Esophagus muscularis mucosa (tissue), 4 donors: ENCODE measurements at regions not wholly inside any gene's neighbourhood (a gene's known extent, or its start where the extent isn't known, plus 50 kb on each side); places are given as distances from the start of the nearest gene placed in this dataset.
"Not testable (repeated sequence)": the region's sequence is repeated elsewhere in the genome, so short reads cannot be mapped to it uniquely, and the experiment has no call there.

Experiments
- DNase-seq: peaks from one replicate; pipeline ENCODE4 v3.0.0-alpha.2; 2017; ENCODE audit errors: extremely low spot score
- H3K27ac ChIP-seq, 4 donors: fragments of 200-600 bp; sonication (generic); replicated peaks in 1 of 4; 1 replicate in 3 of 4; 2 replicates in 1 of 4; pipeline ENCODE4 v1.5.1; 2016 to 2019; ENCODE audit warnings: mild to moderate bottlenecking in 1 of 4
- H3K27me3 ChIP-seq, 4 donors: fragments of 200-600 bp; sonication (generic); one replicate each; pipeline versions ENCODE4 v1.5.1 to v1.6.0; 2016 to 2019
- H3K36me3 ChIP-seq, 4 donors: fragments of 200-600 bp; sonication (generic); one replicate each; pipeline ENCODE4 v1.5.1; 2016 to 2019
- H3K4me1 ChIP-seq, 4 donors: fragments of 200-600 bp; sonication (generic); one replicate each; pipeline ENCODE4 v1.5.1; 2016 to 2019
- H3K4me3 ChIP-seq, 4 donors: fragments of 200-600 bp; sonication (generic); 1 replicate in 2 of 4; 2 replicates in 2 of 4; pipeline ENCODE4 v1.5.1; 2016 to 2019; ENCODE audit warnings: mild to moderate bottlenecking in 4 of 4, moderate library complexity in 1 of 4
- H3K9me3 ChIP-seq, 4 donors: fragments of 200-600 bp; sonication (generic); 1 replicate in 3 of 4; 2 replicates in 1 of 4; pipeline ENCODE4 v1.5.1; 2016 to 2019
- EP300 ChIP-seq: sonication (generic); formaldehyde crosslinking; IDR thresholded peaks from one replicate; pipeline ENCODE4 v1.6.1; 2017; ENCODE audit warnings: antibody characterized with exemption
- POLR2A ChIP-seq: fragments of 450-650 bp; IDR thresholded peaks from one replicate; pipeline ENCODE4 v1.6.1; 2017; ENCODE audit warnings: antibody characterized with exemption, moderate library complexity, mild to moderate bottlenecking, low read depth
- POLR2AphosphoS5 ChIP-seq, 2 donors: sonication (generic); formaldehyde crosslinking; IDR thresholded peaks; one replicate each; pipeline ENCODE4 v1.6.1; 2017; ENCODE audit warnings: antibody characterized with exemption in 2 of 2
- WGBS: methylation state at CpG from one replicate; pipeline ENCODE4 v1.1.5; 2018; 5-methylcytosine and 5-hydroxymethylcytosine counted together
- intact Hi-C: fragments of 100-400 bp; cut with DNase I; formaldehyde crosslinking; loops from one replicate; pipeline ENCODE4 v1.15.1; 2023
- TF ChIP-seq, protein P1 (sequence below), 3 experiments: fragments of 200-600 bp in 2 of 3; fragments of 450-650 bp in 1 of 3; sonication (generic) in 2 of 3; IDR thresholded peaks; one replicate each; pipeline ENCODE4 v1.5.1; 2017 to 2019; ENCODE audit warnings: antibody characterized with exemption in 3 of 3, mild to moderate bottlenecking in 2 of 3, moderate library complexity in 1 of 3

DNA sequence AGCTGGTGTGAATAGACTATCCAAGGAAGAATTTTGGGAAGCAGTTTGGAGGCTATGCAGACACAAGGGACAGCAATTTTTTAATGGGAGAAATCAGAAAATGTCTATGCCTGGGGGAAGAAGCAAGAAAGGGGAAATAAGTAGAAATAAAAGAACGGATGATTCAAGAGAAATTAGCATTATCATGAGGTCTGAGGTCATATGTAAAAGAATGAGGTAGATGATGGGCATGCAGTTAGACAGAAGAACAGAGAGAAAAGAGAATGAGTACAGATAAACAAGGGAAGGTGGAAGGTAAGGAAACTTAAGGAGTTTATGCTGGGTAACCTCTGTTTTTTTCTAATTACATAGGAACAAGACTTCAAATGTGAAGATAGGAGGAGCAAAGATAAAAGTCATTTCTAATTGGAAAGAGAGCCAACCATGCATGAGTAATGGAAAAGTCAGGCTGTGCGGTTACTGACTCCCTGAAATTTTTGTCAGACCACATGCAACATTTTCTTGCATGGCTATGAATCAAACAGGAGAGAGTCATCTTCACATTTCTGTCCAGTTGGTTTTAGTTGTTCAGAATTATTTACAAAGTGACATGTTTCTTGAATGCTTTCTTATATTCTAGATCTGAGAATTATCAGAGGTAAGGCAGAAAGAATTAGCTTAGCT is 101.0 kb upstream of the PIK3R1 start:
- Histone ChIP-seq H3K4me1 (no peaks in the 10 kb centered on the region), H3K9me3 (no peaks in the 10 kb centered on the region), H3K36me3 (no peaks in the 10 kb centered on the region), H3K27ac (no peak overlapping the region), H3K4me3 (no peak overlapping the region), H3K27me3 (no peaks in the 10 kb centered on the region)
- WGBS = 66% methylated on average over 2 of the region's 2 CpGs
- no peak for DNase-seq
- intact Hi-C loops = no loop called here
- TF ChIP-seq, protein P1, sequence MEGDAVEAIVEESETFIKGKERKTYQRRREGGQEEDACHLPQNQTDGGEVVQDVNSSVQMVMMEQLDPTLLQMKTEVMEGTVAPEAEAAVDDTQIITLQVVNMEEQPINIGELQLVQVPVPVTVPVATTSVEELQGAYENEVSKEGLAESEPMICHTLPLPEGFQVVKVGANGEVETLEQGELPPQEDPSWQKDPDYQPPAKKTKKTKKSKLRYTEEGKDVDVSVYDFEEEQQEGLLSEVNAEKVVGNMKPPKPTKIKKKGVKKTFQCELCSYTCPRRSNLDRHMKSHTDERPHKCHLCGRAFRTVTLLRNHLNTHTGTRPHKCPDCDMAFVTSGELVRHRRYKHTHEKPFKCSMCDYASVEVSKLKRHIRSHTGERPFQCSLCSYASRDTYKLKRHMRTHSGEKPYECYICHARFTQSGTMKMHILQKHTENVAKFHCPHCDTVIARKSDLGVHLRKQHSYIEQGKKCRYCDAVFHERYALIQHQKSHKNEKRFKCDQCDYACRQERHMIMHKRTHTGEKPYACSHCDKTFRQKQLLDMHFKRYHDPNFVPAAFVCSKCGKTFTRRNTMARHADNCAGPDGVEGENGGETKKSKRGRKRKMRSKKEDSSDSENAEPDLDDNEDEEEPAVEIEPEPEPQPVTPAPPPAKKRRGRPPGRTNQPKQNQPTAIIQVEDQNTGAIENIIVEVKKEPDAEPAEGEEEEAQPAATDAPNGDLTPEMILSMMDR (IDR thresholded peaks at IDR 0.05) = no peak
- TF ChIP-seq POLR2AphosphoS5 (IDR thresholded peaks at IDR 0.05) (no peak), POLR2A (no peak), EP300 (no peak)

DNA sequence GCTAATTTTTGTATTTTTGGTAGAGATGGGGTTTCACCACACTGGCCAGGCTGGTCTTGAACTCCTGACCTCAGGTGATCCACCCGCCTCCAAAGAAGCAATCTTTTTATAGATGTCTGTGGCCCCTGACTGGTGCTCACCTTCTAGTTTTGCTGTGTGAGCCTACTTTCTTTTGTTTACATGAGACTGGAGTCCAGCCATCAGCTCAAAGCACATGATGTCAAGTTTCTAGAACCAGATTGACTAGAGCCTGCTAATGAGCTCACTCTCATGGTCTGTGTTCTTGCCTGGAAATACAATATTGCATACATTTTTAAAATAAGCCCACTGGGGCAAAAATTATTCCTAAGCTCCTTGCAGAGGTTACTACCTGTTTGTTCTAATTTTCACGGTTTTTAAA is 102.9 kb upstream of the PIK3R1 start:
- no peaks in the 10 kb centered on the region for H3K27me3 ChIP-seq
- H3K9me3 ChIP-seq = no peaks in the 10 kb centered on the region
- TF ChIP-seq POLR2A = no peak
- TF ChIP-seq EP300 = no peak
- no peak for TF ChIP-seq POLR2AphosphoS5 (IDR thresholded peaks at IDR 0.05)
- TF ChIP-seq, protein P1 (IDR thresholded peaks at IDR 0.05) = no peak
- no peaks in the 10 kb centered on the region for H3K36me3 ChIP-seq
- DNase-seq = no peak
- H3K27ac ChIP-seq = no peak overlapping the region
- no peaks in the 10 kb centered on the region for H3K4me1 ChIP-seq
- WGBS = 98% methylated on average over 2 of the region's 2 CpGs
- intact Hi-C loops = no loop called here
- no peak overlapping the region for H3K4me3 ChIP-seq

DNA sequence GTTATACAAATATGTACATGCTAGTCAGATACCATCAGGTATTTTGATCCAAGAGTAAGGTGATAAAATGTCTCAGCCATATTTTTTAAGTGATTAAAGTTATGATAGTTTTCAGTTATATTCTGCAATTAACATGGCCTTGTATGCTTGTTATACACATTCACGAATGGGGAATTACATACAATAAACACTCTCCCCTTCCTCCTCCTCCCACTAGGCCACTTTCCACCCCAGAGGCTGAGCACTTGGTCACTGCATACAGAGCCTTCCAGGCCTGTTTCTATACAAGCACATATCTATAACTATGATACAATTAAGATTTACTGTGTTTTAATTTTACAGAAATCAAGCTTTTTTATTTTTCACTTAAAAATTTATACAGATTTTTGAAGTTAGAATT is 104.7 kb upstream of the PIK3R1 start:
- H3K4me1 ChIP-seq = no peaks in the 10 kb centered on the region
- H3K27ac ChIP-seq = no peak overlapping the region
- DNase-seq = no peak
- intact Hi-C loops = no loop called here
- no peak for TF ChIP-seq EP300
- no peak for TF ChIP-seq POLR2AphosphoS5 (IDR thresholded peaks at IDR 0.05)
- no peak for TF ChIP-seq POLR2A
- TF ChIP-seq, protein P1 (IDR thresholded peaks at IDR 0.05) = no peak
- 88% methylated on average over 1 of the region's 1 CpG for WGBS
- H3K27me3 ChIP-seq = no peaks in the 10 kb centered on the region
- H3K4me3 ChIP-seq = no peak overlapping the region
- H3K9me3 ChIP-seq = no peaks in the 10 kb centered on the region
- H3K36me3 ChIP-seq = no peaks in the 10 kb centered on the region

DNA sequence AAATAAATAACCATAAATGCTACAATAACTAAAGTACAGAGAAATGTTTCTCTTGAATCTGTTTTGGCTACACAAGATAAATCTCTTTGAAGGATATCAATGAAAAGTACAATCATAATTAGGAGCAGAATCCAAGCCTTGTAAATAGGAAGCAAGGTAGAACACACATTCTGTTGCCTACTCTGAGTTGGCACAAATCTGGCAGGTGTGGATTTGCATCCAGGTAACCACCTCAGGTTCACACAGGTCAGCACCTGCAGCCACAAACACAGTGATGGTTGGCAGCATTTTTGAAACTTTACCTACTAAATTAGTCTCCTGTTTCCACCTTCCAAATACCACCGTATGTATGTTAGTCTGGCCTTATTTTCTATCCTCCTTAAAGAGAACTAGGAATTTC is 105.3 kb upstream of the PIK3R1 start:
- no peaks in the 10 kb centered on the region for H3K9me3 ChIP-seq
- H3K27me3 ChIP-seq = no peaks in the 10 kb centered on the region
- H3K4me3 ChIP-seq = no peak overlapping the region
- intact Hi-C loops = no loop called here
- DNase-seq = no peak
- WGBS = 67% methylated on average over 1 of the region's 1 CpG
- TF ChIP-seq, protein P1 (IDR thresholded peaks at IDR 0.05) = no peak
- no peak for TF ChIP-seq EP300
- H3K36me3 ChIP-seq = no peaks in the 10 kb centered on the region
- no peaks in the 10 kb centered on the region for H3K4me1 ChIP-seq
- no peak overlapping the region for H3K27ac ChIP-seq

GRCh38 chr5:68104217-68104616 is 111.3 kb upstream of the PIK3R1 start:
- H3K36me3 ChIP-seq = not testable (repeated sequence)
- 91% methylated on average over 2 of the region's 2 CpGs for WGBS

DNA sequence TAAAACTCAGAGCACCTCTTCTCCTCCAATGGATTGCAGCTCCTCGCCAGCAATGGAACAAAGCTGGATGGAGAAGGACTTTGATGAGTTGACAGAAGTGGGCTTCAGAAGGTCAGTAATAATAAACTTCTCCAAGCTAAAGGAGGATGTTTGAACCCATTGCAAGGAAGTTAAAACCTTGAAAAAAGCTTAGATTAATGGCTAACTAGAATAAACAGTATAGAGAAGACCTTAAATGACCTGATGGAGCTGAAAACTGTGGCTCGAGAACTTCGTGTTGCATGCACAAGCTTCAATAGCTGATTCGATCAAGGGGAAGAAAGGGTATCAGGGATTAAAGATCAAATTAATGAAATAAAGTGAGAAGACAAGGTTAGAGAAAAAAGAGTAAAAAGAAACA is 112.3 kb upstream of the PIK3R1 start:
- H3K27me3 ChIP-seq, H3K36me3 ChIP-seq, intact Hi-C loops, H3K9me3 ChIP-seq, DNase-seq, H3K27ac ChIP-seq, H3K4me1 ChIP-seq, H3K4me3 ChIP-seq: not testable (repeated sequence)
- WGBS = over 99% methylated on average over 4 of the region's 4 CpGs

More at GRCh38 chr5:68104217-68104616, 111.3 kb upstream of the PIK3R1 start:
- H3K4me3 ChIP-seq, DNase-seq, H3K9me3 ChIP-seq, intact Hi-C loops, H3K27me3 ChIP-seq, H3K4me1 ChIP-seq, H3K27ac ChIP-seq: not testable (repeated sequence)
